WERI-Rb-1 (cell line): ENCODE measurements at regions not wholly inside any gene's neighbourhood (a gene's known extent, or its start where the extent isn't known, plus 50 kb on each side); places are given as distances from the start of the nearest gene placed in this dataset.

Experiments used
- DNase-seq: peaks from one replicate; pipeline ENCODE4 v3.0.0-alpha.2; 2020
- H3K27ac ChIP-seq: fragments of 250-450 bp; sonication (Bioruptor Pico); 2 replicates; pipeline ENCODE4 v1.5.1; 2020; ENCODE audit warnings: mild to moderate bottlenecking, moderate library complexity
- H3K27me3 ChIP-seq: fragments of 250-450 bp; sonication (Bioruptor Pico); 2 replicates; pipeline ENCODE4 v1.5.1; 2021; ENCODE audit warnings: mild to moderate bottlenecking, low read depth, moderate library complexity; ENCODE audit not compliant: insufficient read depth, severe bottlenecking
- H3K36me3 ChIP-seq: fragments of 250-450 bp; sonication (Bioruptor Pico); 2 replicates; pipeline ENCODE4 v1.5.1; 2020; ENCODE audit warnings: mild to moderate bottlenecking, moderate library complexity
- H3K4me3 ChIP-seq: 2 replicates; pipeline ENCODE4 v1.5.1; 2011; ENCODE audit warnings: low read depth, mild to moderate bottlenecking, control low read depth, low read length
- H3K9me3 ChIP-seq: fragments of 250-450 bp; sonication (Bioruptor Pico); 2 replicates; pipeline ENCODE4 v1.5.1; 2021; ENCODE audit warnings: mild to moderate bottlenecking, moderate library complexity; ENCODE audit not compliant: severe bottlenecking
- TF ChIP-seq, protein P1 (sequence below): IDR thresholded peaks from 2 replicates; pipeline ENCODE4 v1.5.1; 2011; ENCODE audit warnings: low read depth, mild to moderate bottlenecking, control low read depth, inconsistent platforms, low read length

DNA sequence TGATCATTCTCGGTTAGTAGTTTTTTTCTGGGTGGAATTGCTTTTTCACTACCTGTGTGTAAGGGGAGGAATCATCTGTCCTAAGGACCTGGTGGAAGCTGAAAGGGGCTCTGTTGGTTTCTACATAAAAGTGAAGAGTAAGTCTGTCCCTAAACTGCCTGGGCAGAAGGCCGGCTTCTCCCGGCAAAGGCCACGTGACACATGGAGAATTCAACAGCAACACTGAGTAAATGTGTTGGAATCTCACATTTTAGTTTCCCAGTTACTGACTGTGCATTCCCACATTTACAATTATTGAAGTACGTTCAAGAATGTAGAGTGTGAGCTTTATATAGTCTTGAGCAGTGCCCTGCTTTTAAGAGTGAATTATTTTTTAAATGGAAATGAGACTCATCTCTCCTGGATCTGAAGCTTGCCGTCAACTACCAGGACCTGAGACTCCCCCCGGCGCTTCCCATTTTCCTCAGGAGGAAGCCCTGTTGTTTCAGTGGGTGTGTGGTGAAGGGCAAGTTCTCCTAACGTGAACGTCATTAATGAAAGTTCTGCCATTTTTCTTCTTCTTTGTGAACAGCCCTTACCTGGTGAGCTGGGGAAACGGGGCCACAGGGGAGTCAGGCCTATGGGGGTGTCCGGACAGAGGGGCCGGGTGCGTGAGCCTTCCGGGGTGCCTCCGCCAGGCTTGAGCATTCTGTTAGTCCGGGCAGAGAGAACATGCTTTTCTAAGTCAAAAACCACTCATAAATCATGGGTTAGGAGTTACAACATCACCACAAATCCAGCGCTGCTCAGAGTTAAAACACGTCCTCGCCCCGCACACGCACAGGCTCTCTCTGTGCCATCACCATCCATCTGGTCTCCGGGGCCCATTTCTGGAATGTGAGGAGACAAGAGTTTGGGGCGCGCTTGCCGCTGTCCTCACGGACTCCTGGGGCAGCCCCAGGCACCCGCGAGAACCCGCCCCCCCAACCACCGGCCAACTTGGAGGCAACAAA, 56.6 kb upstream of the SMOC2 start:
- Histone ChIP-seq H3K4me3 (no peak overlapping the region), H3K27ac (no peak overlapping the region), H3K27me3 (no peaks in the 10 kb centered on the region), H3K36me3 (no peaks in the 10 kb centered on the region), H3K9me3 (no peaks in the 10 kb centered on the region)
- DNase-seq, result no peak
- TF ChIP-seq, protein P1, sequence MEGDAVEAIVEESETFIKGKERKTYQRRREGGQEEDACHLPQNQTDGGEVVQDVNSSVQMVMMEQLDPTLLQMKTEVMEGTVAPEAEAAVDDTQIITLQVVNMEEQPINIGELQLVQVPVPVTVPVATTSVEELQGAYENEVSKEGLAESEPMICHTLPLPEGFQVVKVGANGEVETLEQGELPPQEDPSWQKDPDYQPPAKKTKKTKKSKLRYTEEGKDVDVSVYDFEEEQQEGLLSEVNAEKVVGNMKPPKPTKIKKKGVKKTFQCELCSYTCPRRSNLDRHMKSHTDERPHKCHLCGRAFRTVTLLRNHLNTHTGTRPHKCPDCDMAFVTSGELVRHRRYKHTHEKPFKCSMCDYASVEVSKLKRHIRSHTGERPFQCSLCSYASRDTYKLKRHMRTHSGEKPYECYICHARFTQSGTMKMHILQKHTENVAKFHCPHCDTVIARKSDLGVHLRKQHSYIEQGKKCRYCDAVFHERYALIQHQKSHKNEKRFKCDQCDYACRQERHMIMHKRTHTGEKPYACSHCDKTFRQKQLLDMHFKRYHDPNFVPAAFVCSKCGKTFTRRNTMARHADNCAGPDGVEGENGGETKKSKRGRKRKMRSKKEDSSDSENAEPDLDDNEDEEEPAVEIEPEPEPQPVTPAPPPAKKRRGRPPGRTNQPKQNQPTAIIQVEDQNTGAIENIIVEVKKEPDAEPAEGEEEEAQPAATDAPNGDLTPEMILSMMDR, result no peak

DNA sequence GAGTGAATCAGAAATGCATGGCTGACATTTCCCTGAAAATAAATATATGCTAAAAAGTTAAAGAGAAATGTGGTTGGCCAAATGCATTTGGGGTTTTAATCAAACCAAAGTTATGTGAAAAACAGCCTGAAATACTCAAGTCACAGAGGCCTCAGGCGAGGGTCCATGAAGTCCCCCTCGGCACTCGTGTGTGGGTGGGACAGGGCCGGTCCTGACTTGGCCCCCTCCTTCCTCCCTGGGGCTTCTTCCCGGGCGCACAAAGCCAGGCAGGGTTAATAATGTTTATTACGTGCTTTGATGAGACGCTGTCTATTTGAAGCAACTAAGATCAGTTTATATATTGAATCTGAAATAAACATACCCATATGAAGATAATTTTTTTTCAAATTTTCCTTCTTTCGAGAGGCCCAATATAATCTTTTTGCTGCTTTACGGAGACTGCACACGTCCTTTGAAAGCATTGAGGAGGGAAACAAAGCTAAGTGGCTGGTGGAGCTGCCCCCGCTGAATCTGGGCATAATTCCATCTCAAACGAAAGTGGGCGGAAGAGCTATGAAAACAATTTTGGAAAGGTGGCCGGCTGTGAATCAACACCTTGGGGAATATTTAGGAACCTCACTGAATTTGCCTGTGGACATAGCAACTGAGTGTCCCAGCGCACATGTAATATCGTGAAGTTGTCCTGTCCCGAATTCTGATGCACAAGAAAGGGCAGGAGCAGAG, 55.8 kb upstream of the SMOC2 start:
- no peak for DNase-seq
- H3K9me3 ChIP-seq, result no peaks in the 10 kb centered on the region
- TF ChIP-seq, protein P1, result no peak
- no peaks in the 10 kb centered on the region for H3K27me3 ChIP-seq
- no peak overlapping the region for H3K27ac ChIP-seq
- H3K36me3 ChIP-seq, result no peaks in the 10 kb centered on the region
- no peak overlapping the region for H3K4me3 ChIP-seq

DNA sequence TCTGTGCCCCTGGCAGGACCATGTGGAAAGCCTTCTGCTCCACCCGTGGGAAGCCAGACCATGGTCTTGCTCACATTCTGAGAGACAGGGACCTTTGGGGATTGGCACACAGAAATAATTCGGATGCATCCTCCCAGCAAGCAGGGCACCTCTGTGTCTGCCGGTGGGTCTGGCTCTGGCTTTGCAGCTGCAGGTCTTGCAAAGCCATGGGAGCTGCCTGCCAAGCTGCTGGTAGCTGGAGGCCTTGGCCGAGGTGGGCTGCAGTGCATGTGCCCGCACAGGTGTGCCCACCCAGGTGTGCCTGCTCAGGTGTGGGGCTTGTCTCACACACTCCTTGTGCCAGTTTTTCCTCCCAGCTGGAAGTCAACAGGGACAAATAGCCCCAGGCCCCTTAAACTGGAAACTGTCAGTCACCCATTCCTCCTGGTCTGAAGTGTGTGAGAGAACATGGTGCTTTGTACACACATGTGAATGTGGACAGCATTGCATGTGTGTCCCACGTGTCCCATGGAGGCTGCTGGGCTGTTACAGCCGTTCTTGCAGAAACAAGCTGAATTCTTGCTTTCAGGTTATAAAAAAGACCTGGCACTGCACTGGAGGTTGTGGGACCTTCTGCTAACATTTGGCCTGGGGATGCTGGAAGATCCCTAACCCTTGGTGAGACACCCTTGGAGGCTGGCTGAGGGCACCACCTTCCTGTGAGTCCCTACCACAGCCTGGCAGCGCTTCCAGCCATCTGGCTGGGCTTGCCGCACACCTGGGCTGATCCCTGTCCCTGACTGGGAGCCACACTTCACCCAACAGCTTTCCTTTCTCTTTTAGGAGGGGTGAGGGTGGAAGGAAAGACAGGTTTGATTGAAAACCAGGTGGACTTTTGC, 54.9 kb upstream of the SMOC2 start:
- TF ChIP-seq, protein P1, result no peak
- Histone ChIP-seq H3K36me3 (no peaks in the 10 kb centered on the region), H3K4me3 (no peak overlapping the region), H3K27ac (no peak overlapping the region), H3K9me3 (no peaks in the 10 kb centered on the region), H3K27me3 (no peaks in the 10 kb centered on the region)
- DNase-seq, result no peak

DNA sequence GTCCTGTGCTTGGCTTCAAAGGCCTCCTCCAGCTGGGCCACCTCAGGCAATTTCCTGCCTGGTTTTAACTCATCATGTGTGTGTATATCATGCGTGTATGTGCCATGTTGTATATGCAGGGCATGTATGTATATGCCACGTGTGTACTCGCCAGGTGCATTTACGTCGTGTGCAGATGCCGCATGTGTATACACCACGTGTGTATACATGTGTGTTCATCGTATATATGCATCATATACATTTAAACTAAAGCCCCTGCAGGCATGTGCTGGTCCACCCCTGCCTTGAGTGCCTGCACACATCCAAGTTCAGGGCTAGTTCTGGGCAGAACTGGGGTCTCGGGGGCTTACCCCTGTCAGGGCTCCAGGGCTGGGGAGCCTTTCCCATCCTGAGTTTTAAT, 54.0 kb upstream of the SMOC2 start:
- Histone ChIP-seq H3K9me3 (no peaks in the 10 kb centered on the region), H3K4me3 (no peak overlapping the region), H3K27ac (no peak overlapping the region), H3K36me3 (no peaks in the 10 kb centered on the region), H3K27me3 (no peaks in the 10 kb centered on the region)
- DNase-seq, result no peak
- TF ChIP-seq, protein P1, result no peak

DNA sequence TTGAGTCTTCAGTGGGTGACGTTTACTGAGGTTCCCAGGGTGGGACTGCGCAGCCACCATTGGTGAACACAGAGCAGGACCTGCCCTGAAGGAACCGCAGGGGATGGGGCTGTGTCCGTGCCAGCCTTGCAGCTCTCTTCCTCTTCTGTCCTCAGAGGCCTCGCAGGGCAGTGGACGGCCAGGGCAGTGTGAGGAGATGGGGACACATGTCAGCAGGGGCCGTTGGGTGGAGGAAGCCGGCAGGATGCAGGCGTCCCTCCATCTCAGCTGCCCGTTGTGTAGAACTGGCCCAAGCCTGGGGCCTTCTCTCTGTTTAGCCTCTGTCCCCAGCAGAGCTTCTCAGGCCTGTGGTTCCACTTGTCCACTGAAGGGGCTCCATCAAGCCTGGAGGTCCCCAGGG, 53.6 kb upstream of the SMOC2 start:
- DNase-seq, result no peak
- no peaks in the 10 kb centered on the region for H3K36me3 ChIP-seq
- TF ChIP-seq, protein P1, result no peak
- H3K27me3 ChIP-seq, result no peaks in the 10 kb centered on the region
- H3K4me3 ChIP-seq, result no peak overlapping the region
- H3K9me3 ChIP-seq, result no peaks in the 10 kb centered on the region
- no peak overlapping the region for H3K27ac ChIP-seq
